BE2C (cell line): ENCODE measurements at regions not wholly inside any gene's neighbourhood (a gene's known extent, or its start where the extent isn't known, plus 50 kb on each side); places are given as distances from the start of the nearest gene placed in this dataset.

Source experiments
- DNase-seq: peaks from one replicate; pipeline ENCODE4 v3.0.0-alpha.2; 2020
- H3K27me3 ChIP-seq: fragments of 250-450 bp; sonication (Bioruptor Pico); 2 replicates; pipeline ENCODE4 v1.5.1; 2020; ENCODE audit warnings: mild to moderate bottlenecking
- H3K36me3 ChIP-seq: fragments of 250-450 bp; sonication (Bioruptor Pico); 2 replicates; pipeline ENCODE4 v1.5.1; 2020; ENCODE audit warnings: mild to moderate bottlenecking
- H3K4me1 ChIP-seq: fragments of 250-450 bp; sonication (Bioruptor Pico); 2 replicates; pipeline ENCODE4 v1.5.1; 2020
- H3K4me3 ChIP-seq: 2 replicates; pipeline ENCODE4 v1.5.1; 2011; ENCODE audit warnings: low read depth, low read length
- H3K9me3 ChIP-seq: fragments of 250-450 bp; sonication (Bioruptor Pico); 2 replicates; pipeline ENCODE4 v1.5.1; 2020
- CTCF ChIP-seq: IDR thresholded peaks from 2 replicates; pipeline ENCODE4 v1.5.1; 2012; ENCODE audit warnings: mild to moderate bottlenecking, low read depth, low read length

GRCh38 chr2:57843158-57843557, 203.4 kb upstream of the VRK2 start:
- H3K36me3 ChIP-seq = no peaks in the 10 kb centered on the region
- H3K4me3 ChIP-seq = no peak overlapping the region

GRCh38 chr2:57848723-57849122, 197.9 kb upstream of the VRK2 start:
- TF ChIP-seq CTCF = no peak
- no peak overlapping the region for H3K4me3 ChIP-seq
- no peaks in the 10 kb centered on the region for H3K9me3 ChIP-seq
- H3K36me3 ChIP-seq = no peaks in the 10 kb centered on the region
- no peak for DNase-seq
- H3K27me3 ChIP-seq = no peaks in the 10 kb centered on the region
- H3K4me1 ChIP-seq = no peaks in the 10 kb centered on the region

More at GRCh38 chr2:57843158-57843557, 203.4 kb upstream of the VRK2 start:
- DNase-seq = no peak
- Histone ChIP-seq H3K27me3 (no peaks in the 10 kb centered on the region), H3K9me3 (no peaks in the 10 kb centered on the region), H3K4me1 (no peaks in the 10 kb centered on the region)
- no peak for TF ChIP-seq CTCF

- no peaks in the 10 kb centered on the region for H3K27me3 ChIP-seq
- no peak for TF ChIP-seq CTCF
- no peak overlapping the region for H3K4me3 ChIP-seq
- no peaks in the 10 kb centered on the region for H3K9me3 ChIP-seq
- no peaks in the 10 kb centered on the region for H3K4me1 ChIP-seq
- no peak for DNase-seq
- no peaks in the 10 kb centered on the region for H3K36me3 ChIP-seq
These were observed 196.8 kb upstream of the VRK2 start for GRCh38 chr2:57849843-57850242.

GRCh38 chr2:57850415-57851130, 196.0 kb upstream of the VRK2 start:
- H3K27me3 ChIP-seq = no peaks in the 10 kb centered on the region

GRCh38 chr2:57855212-57855611, 191.4 kb upstream of the VRK2 start:
- Histone ChIP-seq H3K4me3 (no peak overlapping the region), H3K36me3 (no peaks in the 10 kb centered on the region), H3K27me3 (no peaks in the 10 kb centered on the region), H3K9me3 (no peaks in the 10 kb centered on the region), H3K4me1 (no peaks in the 10 kb centered on the region)
- no peak for DNase-seq
- no peak for TF ChIP-seq CTCF

More at GRCh38 chr2:57850415-57851130, 196.0 kb upstream of the VRK2 start:
- Histone ChIP-seq H3K4me1 (no peaks in the 10 kb centered on the region), H3K9me3 (no peaks in the 10 kb centered on the region), H3K36me3 (no peaks in the 10 kb centered on the region), H3K4me3 (no peak overlapping the region)
- no peak for TF ChIP-seq CTCF
- no peak for DNase-seq

GRCh38 chr2:57859755-57860154, 186.9 kb upstream of the VRK2 start:
- H3K27me3 ChIP-seq = no peaks in the 10 kb centered on the region
- no peak overlapping the region for H3K4me3 ChIP-seq
- no peak for DNase-seq
- H3K4me1 ChIP-seq = no peaks in the 10 kb centered on the region
- H3K9me3 ChIP-seq = no peaks in the 10 kb centered on the region
- no peaks in the 10 kb centered on the region for H3K36me3 ChIP-seq
- TF ChIP-seq CTCF = no peak
